ENCODE measurements at regions not wholly inside any gene's neighbourhood (a gene's known extent, or its start where the extent isn't known, plus 50 kb on each side); places are given as distances from the start of the nearest gene placed in this dataset.

GRCh38 chr4:56215901-56216300, 171.4 kb downstream of the AASDH start:
- ChIA-PET CTCF (interaction anchor here (0.6 kb wide), 1 partner anchor 267 kb away, joined by 7 read pairs; no protein-coding TSS in a partner anchor), POLR2A (ENCODE audit: low non-redundant PET) (no interaction called here)
- intact Hi-C loops (cut with micrococcal nuclease; ENCODE audit: unreplicated experiment), result no loop called here
- TF ChIP-seq, protein P1, sequence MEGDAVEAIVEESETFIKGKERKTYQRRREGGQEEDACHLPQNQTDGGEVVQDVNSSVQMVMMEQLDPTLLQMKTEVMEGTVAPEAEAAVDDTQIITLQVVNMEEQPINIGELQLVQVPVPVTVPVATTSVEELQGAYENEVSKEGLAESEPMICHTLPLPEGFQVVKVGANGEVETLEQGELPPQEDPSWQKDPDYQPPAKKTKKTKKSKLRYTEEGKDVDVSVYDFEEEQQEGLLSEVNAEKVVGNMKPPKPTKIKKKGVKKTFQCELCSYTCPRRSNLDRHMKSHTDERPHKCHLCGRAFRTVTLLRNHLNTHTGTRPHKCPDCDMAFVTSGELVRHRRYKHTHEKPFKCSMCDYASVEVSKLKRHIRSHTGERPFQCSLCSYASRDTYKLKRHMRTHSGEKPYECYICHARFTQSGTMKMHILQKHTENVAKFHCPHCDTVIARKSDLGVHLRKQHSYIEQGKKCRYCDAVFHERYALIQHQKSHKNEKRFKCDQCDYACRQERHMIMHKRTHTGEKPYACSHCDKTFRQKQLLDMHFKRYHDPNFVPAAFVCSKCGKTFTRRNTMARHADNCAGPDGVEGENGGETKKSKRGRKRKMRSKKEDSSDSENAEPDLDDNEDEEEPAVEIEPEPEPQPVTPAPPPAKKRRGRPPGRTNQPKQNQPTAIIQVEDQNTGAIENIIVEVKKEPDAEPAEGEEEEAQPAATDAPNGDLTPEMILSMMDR (conservative IDR thresholded peaks at IDR 0.05; ENCODE audit: low read depth, low read length), result no peak
- Histone ChIP-seq H3K27me3 (replicated peaks; ENCODE audit: insufficient read depth, low read depth, low read length, poor library complexity) (no peaks in the 10 kb centered on the region), H3K36me3 (ENCODE audit: insufficient read depth, low read length, poor library complexity, severe bottlenecking) (no peaks in the 10 kb centered on the region), H3K4me1 (ENCODE audit: insufficient read depth, low read length, poor library complexity, severe bottlenecking) (no peaks in the 10 kb centered on the region), H3K9me3 (ENCODE audit: low read depth, low read length, poor library complexity, severe bottlenecking) (no peaks in the 10 kb centered on the region), H3K27ac (ENCODE audit: low read depth, low read length, poor library complexity, severe bottlenecking) (no peak overlapping the region), H3K4me3 (ENCODE audit: low read depth, low read length, poor library complexity, severe bottlenecking) (no peak overlapping the region)
- peak; percentile 66 for DNase-seq (ENCODE audit: low spot score)
- BruUV-seq (replicated peaks), result no TSS peak

DNA sequence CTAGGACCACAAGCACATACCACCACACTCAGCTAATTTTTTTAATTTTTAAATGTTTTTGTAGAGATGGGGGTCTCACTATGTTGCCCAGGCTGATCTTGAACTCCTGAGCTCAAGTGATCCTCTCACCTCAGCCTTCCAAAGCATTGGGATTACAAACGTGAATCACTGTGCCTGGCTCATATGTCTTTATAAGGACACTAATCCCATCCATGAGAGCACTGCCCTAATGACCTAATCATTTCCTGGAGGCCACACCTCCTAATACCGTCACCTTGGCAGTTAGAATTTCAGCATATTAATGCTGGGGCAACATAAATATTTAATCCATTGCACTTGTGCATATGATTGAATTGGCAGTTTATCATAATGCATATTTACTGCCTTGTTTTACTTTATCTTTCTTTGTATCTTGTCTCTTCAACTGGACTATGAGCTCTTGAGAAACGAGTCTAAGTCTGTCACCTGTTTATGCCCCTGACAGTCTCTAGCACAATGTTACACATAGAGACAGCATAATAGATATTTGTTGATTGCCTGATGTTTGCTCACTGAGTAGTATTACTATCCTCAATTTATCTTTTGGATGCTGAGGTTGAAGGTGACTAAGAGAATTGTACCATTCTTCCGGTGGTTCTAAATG, 172.0 kb downstream of the AASDH start:
- Histone ChIP-seq H3K36me3 (ENCODE audit: insufficient read depth, low read length, poor library complexity, severe bottlenecking) (no peaks in the 10 kb centered on the region), H3K27me3 (replicated peaks; ENCODE audit: insufficient read depth, low read depth, low read length, poor library complexity) (no peaks in the 10 kb centered on the region), H3K4me1 (ENCODE audit: insufficient read depth, low read length, poor library complexity, severe bottlenecking) (no peaks in the 10 kb centered on the region), H3K4me3 (ENCODE audit: low read depth, low read length, poor library complexity, severe bottlenecking) (no peak overlapping the region), H3K27ac (ENCODE audit: low read depth, low read length, poor library complexity, severe bottlenecking) (no peak overlapping the region), H3K9me3 (ENCODE audit: low read depth, low read length, poor library complexity, severe bottlenecking) (no peaks in the 10 kb centered on the region)
- no peak for TF ChIP-seq EZH2 (IDR thresholded peaks at IDR 0.05; ENCODE audit: borderline replicate concordance, low read depth, low read length, poor library complexity, severe bottlenecking)
- TF ChIP-seq, protein P1 (conservative IDR thresholded peaks at IDR 0.05; ENCODE audit: low read depth, low read length), result no peak
- POLR2A ChIA-PET (ENCODE audit: low non-redundant PET), result interaction anchor here (0.6 kb wide), 1 partner anchor 18 kb away, joined by 3 read pairs; no protein-coding TSS in a partner anchor
- no peak for DNase-seq (ENCODE audit: low spot score)
- intact Hi-C loops (cut with micrococcal nuclease; ENCODE audit: unreplicated experiment), result no loop called here
- CTCF ChIA-PET, result no interaction called here
- no TSS peak for BruUV-seq (replicated peaks)

DNA sequence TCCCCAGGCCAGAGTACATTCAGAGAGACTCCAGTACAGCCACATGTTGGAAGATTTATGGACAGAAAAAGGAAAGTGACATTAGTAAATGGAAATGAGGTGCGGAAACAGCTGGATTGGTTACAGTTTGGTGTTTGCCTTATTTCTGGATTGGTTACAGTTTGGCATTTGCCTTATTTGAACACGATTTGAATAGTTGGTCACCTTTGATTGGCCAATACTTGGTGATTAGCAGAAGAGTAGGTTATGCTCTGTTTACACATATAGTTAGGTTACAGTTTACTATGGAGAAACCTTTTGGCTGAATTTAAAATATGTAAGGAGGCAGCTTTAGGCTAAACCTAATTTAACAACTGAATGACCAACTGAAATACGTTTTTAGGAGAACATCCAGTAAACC, 173.7 kb downstream of the AASDH start:
- CTCF ChIA-PET, result no interaction called here
- Histone ChIP-seq H3K27ac (ENCODE audit: low read depth, low read length, poor library complexity, severe bottlenecking) (no peak overlapping the region), H3K27me3 (replicated peaks; ENCODE audit: insufficient read depth, low read depth, low read length, poor library complexity) (no peaks in the 10 kb centered on the region), H3K36me3 (ENCODE audit: insufficient read depth, low read length, poor library complexity, severe bottlenecking) (no peaks in the 10 kb centered on the region), H3K4me1 (ENCODE audit: insufficient read depth, low read length, poor library complexity, severe bottlenecking) (no peaks in the 10 kb centered on the region), H3K4me3 (ENCODE audit: low read depth, low read length, poor library complexity, severe bottlenecking) (no peak overlapping the region), H3K9me3 (ENCODE audit: low read depth, low read length, poor library complexity, severe bottlenecking) (no peaks in the 10 kb centered on the region)
- no TSS peak for BruUV-seq (replicated peaks)
- no peak for DNase-seq (ENCODE audit: low spot score)
- POLR2A ChIA-PET (ENCODE audit: low non-redundant PET), result no interaction called here
- TF ChIP-seq, protein P1 (conservative IDR thresholded peaks at IDR 0.05; ENCODE audit: low read depth, low read length), result no peak
- no peak for TF ChIP-seq EZH2 (IDR thresholded peaks at IDR 0.05; ENCODE audit: borderline replicate concordance, low read depth, low read length, poor library complexity, severe bottlenecking)
- intact Hi-C loops (cut with micrococcal nuclease; ENCODE audit: unreplicated experiment), result no loop called here
